ENCODE measurements at regions not wholly inside any gene's neighbourhood (a gene's known extent, or its start where the extent isn't known, plus 50 kb on each side); places are given as distances from the start of the nearest gene placed in this dataset.

GRCh38 chr1:110746644-110747259 lies 72.0 kb upstream of the KCNA3 start:
- no peak for DNase-seq (ENCODE audit: extremely low read depth, low read depth)
- TF ChIP-seq CTCF (IDR thresholded peaks at IDR 0.05; ENCODE audit: low read depth, low read length), result no peak

- TF ChIP-seq CTCF (IDR thresholded peaks at IDR 0.05; ENCODE audit: low read depth, low read length), result no peak
- no peak for DNase-seq (ENCODE audit: extremely low read depth, low read depth)
Observed at GRCh38 chr1:110743397-110743796, 68.7 kb upstream of the KCNA3 start.

GRCh38 chr1:110736900-110737605 lies 62.3 kb upstream of the KCNA3 start:
- TF ChIP-seq CTCF (IDR thresholded peaks at IDR 0.05; ENCODE audit: low read depth, low read length), result no peak
- no peak for DNase-seq (ENCODE audit: extremely low read depth, low read depth)

GRCh38 chr1:110734133-110734680 lies 59.5 kb upstream of the KCNA3 start:
- no peak for DNase-seq (ENCODE audit: extremely low read depth, low read depth)
- no peak for TF ChIP-seq CTCF (IDR thresholded peaks at IDR 0.05; ENCODE audit: low read depth, low read length)

- TF ChIP-seq CTCF (IDR thresholded peaks at IDR 0.05; ENCODE audit: low read depth, low read length), result no peak
- DNase-seq (ENCODE audit: extremely low read depth, low read depth), result no peak
Observed at GRCh38 chr1:110731529-110731928, 56.8 kb upstream of the KCNA3 start.

GRCh38 chr1:110728388-110729001 lies 53.8 kb upstream of the KCNA3 start:
- DNase-seq (ENCODE audit: extremely low read depth, low read depth), result no peak

More at GRCh38 chr1:110728388-110729001, 53.8 kb upstream of the KCNA3 start:
- no peak for TF ChIP-seq CTCF (IDR thresholded peaks at IDR 0.05; ENCODE audit: low read depth, low read length)
